ENCODE measurements at regions not wholly inside any gene's neighbourhood (a gene's known extent, or its start where the extent isn't known, plus 50 kb on each side); places are given as distances from the start of the nearest gene placed in this dataset.

GRCh38 chr3:24751020-24751419 is 256.4 kb upstream of the THRB start:
- no peak overlapping the region for H3K4me3 ChIP-seq (ENCODE audit: low read depth, low read length)
- in situ Hi-C loops (cut with HindIII; ENCODE audit: low sequenced_read_pairs) = no loop called here
- TF ChIP-seq CTCF (IDR thresholded peaks at IDR 0.05; ENCODE audit: low read depth, low read length) = no peak
- no peak for DNase-seq (ENCODE audit: low read depth, low spot score)

GRCh38 chr3:24756101-24756888 is 261.6 kb upstream of the THRB start:
- in situ Hi-C loops (cut with HindIII; ENCODE audit: low sequenced_read_pairs) = no loop called here
- H3K4me3 ChIP-seq (ENCODE audit: low read depth, low read length) = no peak overlapping the region
- TF ChIP-seq CTCF (IDR thresholded peaks at IDR 0.05; ENCODE audit: low read depth, low read length) = no peak
- DNase-seq (ENCODE audit: low read depth, low spot score) = no peak

GRCh38 chr3:24763393-24763792 is 268.7 kb upstream of the THRB start:
- DNase-seq (ENCODE audit: low read depth, low spot score) = peak; percentile 2
- TF ChIP-seq CTCF (IDR thresholded peaks at IDR 0.05; ENCODE audit: low read depth, low read length) = no peak
- no peak overlapping the region for H3K4me3 ChIP-seq (ENCODE audit: low read depth, low read length)
- in situ Hi-C loops (cut with HindIII; ENCODE audit: low sequenced_read_pairs) = no loop called here

- DNase-seq (ENCODE audit: low read depth, low spot score) = no peak
- TF ChIP-seq CTCF (IDR thresholded peaks at IDR 0.05; ENCODE audit: low read depth, low read length) = no peak
- H3K4me3 ChIP-seq (ENCODE audit: low read depth, low read length) = no peak overlapping the region
- in situ Hi-C loops (cut with HindIII; ENCODE audit: low sequenced_read_pairs) = no loop called here
Measured at GRCh38 chr3:24764236-24764915, 269.7 kb upstream of the THRB start.

GRCh38 chr3:24765399-24765798 is 270.7 kb upstream of the THRB start:
- in situ Hi-C loops (cut with HindIII; ENCODE audit: low sequenced_read_pairs) = no loop called here
- TF ChIP-seq CTCF (IDR thresholded peaks at IDR 0.05; ENCODE audit: low read depth, low read length) = no peak
- DNase-seq (ENCODE audit: low read depth, low spot score) = no peak
- no peak overlapping the region for H3K4me3 ChIP-seq (ENCODE audit: low read depth, low read length)

- H3K4me3 ChIP-seq (ENCODE audit: low read depth, low read length) = no peak overlapping the region
- TF ChIP-seq CTCF (IDR thresholded peaks at IDR 0.05; ENCODE audit: low read depth, low read length) = no peak
- no peak for DNase-seq (ENCODE audit: low read depth, low spot score)
- in situ Hi-C loops (cut with HindIII; ENCODE audit: low sequenced_read_pairs) = no loop called here
Measured at GRCh38 chr3:24769918-24770317, 275.3 kb upstream of the THRB start.

All from astrocyte of the spinal cord (primary cell).